K562 (cell line): ENCODE measurements at regions not wholly inside any gene's neighbourhood (a gene's known extent, or its start where the extent isn't known, plus 50 kb on each side); places are given as distances from the start of the nearest gene placed in this dataset.

Source experiments
- ATAC-seq: fragments of 200-7000 bp; cut with Tn5 transposase; 3 replicates; pipeline ENCODE4 v1.9.1; 2020; ENCODE audit warnings: moderate library complexity
- BruUV-seq: library from RNA; stranded (reverse); fragments of 400-500 nt; replicated peaks from 2 replicates; lab custom pipeline; 2021; lab: Mats Ljungman, UMichigan
- CTCF ChIA-PET: fragments of 300-600 bp; formaldehyde crosslinking; extraction: SDS; loops from one replicate; lab custom pipeline; 2021; ENCODE audit warnings: low intra/inter-chr PET ratio; lab: Yijun Ruan, JAX
- POLR2A ChIA-PET: fragments of 300-600, 350-650 bp; sonication (Branson Sonifier 250); formaldehyde crosslinking; extraction: SDS; loops from one replicate; lab custom pipeline; 2021; ENCODE audit warnings: antibody characterized with exemption, inconsistent platforms; lab: Yijun Ruan, JAX
- DNase-seq, 4 experiments: peaks; one replicate each; pipeline versions ENCODE4 v3.0.0 to v3.0.0-alpha.2; 2011 to 2018; ENCODE audit warnings: low spot score in 3 of 4, mixed read lengths in 3 of 4; ENCODE audit errors: extremely low read depth in 1 of 4
- FAIRE-seq: peaks from 2 replicates; lab custom pipeline; 2011; peaks lifted over from hg19 to GRCh38; lab: Jason Lieb, UNC
- H2AFZ ChIP-seq: 2 replicates; pipeline ENCODE4 v1.6.0; 2011; ENCODE audit warnings: low read depth, low read length, control low read depth, inconsistent platforms
- H3K27ac ChIP-seq: fragments of 200-600 bp; 3 replicates; pipeline ENCODE4 v1.8.0; 2011; ENCODE audit warnings: low read depth, mild to moderate bottlenecking, control low read depth, inconsistent platforms, low read length, moderate library complexity, mixed read lengths; ENCODE audit errors: extremely low read depth
- H3K27me3 ChIP-seq, 2 experiments: fragments of 300-600 bp in 1 of 2; 2 replicates in 1 of 2; 3 replicates in 1 of 2; pipeline versions ENCODE4 v1.6.0 to v1.8.0; 2011; ENCODE audit warnings: inconsistent platforms in 2 of 2, low read length in 2 of 2, mild to moderate bottlenecking in 1 of 2, mixed read lengths in 1 of 2, moderate library complexity in 1 of 2; ENCODE audit not compliant: control insufficient read depth in 2 of 2, insufficient read depth in 2 of 2
- H3K36me3 ChIP-seq: fragments of 300-600 bp; 3 replicates; pipeline ENCODE4 v1.8.0; 2011; ENCODE audit warnings: mild to moderate bottlenecking, low read length, inconsistent platforms; ENCODE audit not compliant: control insufficient read depth, insufficient read depth
- H3K4me1 ChIP-seq, 2 experiments: fragments of 200-600 bp in 1 of 2; replicated peaks in 1 of 2; 2 replicates in 1 of 2; 3 replicates in 1 of 2; pipeline versions ENCODE4 v1.5.1 to v1.8.0; 2011; ENCODE audit warnings: inconsistent platforms in 2 of 2, low read length in 2 of 2, mild to moderate bottlenecking in 1 of 2, mixed read lengths in 1 of 2, moderate library complexity in 1 of 2; ENCODE audit not compliant: control insufficient read depth in 2 of 2, insufficient read depth in 2 of 2
- H3K4me2 ChIP-seq: 2 replicates; pipeline ENCODE4 v1.6.1; 2011; ENCODE audit warnings: low read length, control low read depth, inconsistent platforms, mixed read lengths; ENCODE audit not compliant: insufficient read depth
- H3K4me3 ChIP-seq: fragments of 200-600 bp; sonication (generic), shearing (Covaris generic); 2 replicates; pipeline ENCODE4 v1.5.1; 2016; ENCODE audit warnings: control low read depth, inconsistent platforms
- H3K79me2 ChIP-seq: fragments of 200-600 bp; 3 replicates; pipeline ENCODE4 v1.8.0; 2011; ENCODE audit warnings: low read length, inconsistent platforms; ENCODE audit not compliant: control insufficient read depth, insufficient read depth
- H3K9ac ChIP-seq, 2 experiments: 2 replicates each; pipeline versions ENCODE4 v1.6.0 to v1.6.1; 2011; ENCODE audit warnings: low read depth in 2 of 2, low read length in 2 of 2, control low read depth in 1 of 2, inconsistent platforms in 1 of 2, mild to moderate bottlenecking in 1 of 2, mixed read lengths in 1 of 2; ENCODE audit not compliant: insufficient read depth in 1 of 2
- H3K9me1 ChIP-seq: one replicate; pipeline ENCODE4 v1.6.0; 2011; ENCODE audit warnings: inconsistent platforms, mild to moderate bottlenecking, low read length, moderate library complexity; ENCODE audit not compliant: control insufficient read depth, insufficient read depth
- H3K9me3 ChIP-seq: replicated peaks from 2 replicates; pipeline ENCODE4 v1.5.1; 2011; ENCODE audit warnings: low read depth, low read length, inconsistent platforms; ENCODE audit not compliant: control insufficient read depth, insufficient read depth
- H4K20me1 ChIP-seq: replicated peaks from 2 replicates; pipeline ENCODE4 v1.6.1; 2011; ENCODE audit warnings: low read length, inconsistent platforms, mixed read lengths; ENCODE audit not compliant: control insufficient read depth, insufficient read depth
- CEBPZ ChIP-seq: fragments of 150-350 bp; IDR thresholded peaks from 2 replicates; pipeline ENCODE4 v1.6.1; 2014; ENCODE audit warnings: low read depth, mild to moderate bottlenecking, low read length, borderline replicate concordance
- CTBP1 ChIP-seq: fragments of 450-650 bp; IDR thresholded peaks from 2 replicates; pipeline ENCODE4 v1.6.1; 2016; ENCODE audit warnings: borderline replicate concordance
- EZH2 ChIP-seq: IDR thresholded peaks from 2 replicates; pipeline ENCODE4 v1.6.1; 2012; ENCODE audit warnings: low read depth, mild to moderate bottlenecking, inconsistent platforms, low read length, borderline replicate concordance
- IFI16 ChIP-seq: fragments of 250-450 bp; sonication (Bioruptor Pico); IDR thresholded peaks from 2 replicates; pipeline ENCODE4 v2.1.2; 2022; ENCODE audit warnings: mild to moderate bottlenecking, inconsistent platforms
- RBM34 ChIP-seq: fragments of 200-400 bp; formaldehyde crosslinking; IDR thresholded peaks from 2 replicates; pipeline ENCODE4 v1.6.1; 2018; ENCODE audit warnings: low read length, borderline replicate concordance; ENCODE audit not compliant: insufficient read depth
- SMARCB1 ChIP-seq: IDR thresholded peaks from 2 replicates; pipeline ENCODE4 v1.6.1; 2011; ENCODE audit warnings: improper control_type of control experiment, low read depth; ENCODE audit not compliant: insufficient read length
- ZBTB49 ChIP-seq: sonication (generic); formaldehyde crosslinking; IDR thresholded peaks from 2 replicates; pipeline ENCODE4 v1.8.0; 2022; ENCODE audit warnings: missing genetic modification reagents, mild to moderate bottlenecking, borderline replicate concordance
- ZBTB5 ChIP-seq: fragments of 450-650 bp; IDR thresholded peaks from 2 replicates; pipeline ENCODE4 v1.6.1; 2017; ENCODE audit warnings: antibody characterized with exemption
- ZNF212 ChIP-seq: fragments of 450-650 bp; formaldehyde crosslinking; IDR thresholded peaks from 2 replicates; pipeline ENCODE4 v1.4.0; 2020; ENCODE audit warnings: mild to moderate bottlenecking
- WGBS: fragments of 100-300 bp; shearing (Covaris generic); methylation state at CpG from one replicate; pipeline ENCODE4 v1.1.6; 2016; ENCODE audit warnings: low coverage, mixed read lengths; ENCODE audit not compliant: insufficient coverage; ENCODE audit errors: missing lambda C conversion rate; 5-methylcytosine and 5-hydroxymethylcytosine counted together
- in situ Hi-C: fragments of 300-500 bp; cut with MboI; formaldehyde crosslinking; loops from 4 replicates; pipeline ENCODE4 v1.15.0; 2018; ENCODE audit warnings: inconsistent platforms, mixed read lengths
- intact Hi-C: fragments of 100-400 bp; cut with micrococcal nuclease; formaldehyde crosslinking; loops from 2 replicates; pipeline ENCODE4 v1.14.2; 2022
- TF ChIP-seq, protein P1 (sequence below): fragments of 250-450 bp; sonication (Bioruptor Pico); IDR thresholded peaks from 2 replicates; pipeline ENCODE4 v1.5.0; 2021

GRCh38 chr3:43968465-43968864, 273.2 kb upstream of the TOPAZ1 start:
- intact Hi-C loops = no loop called here
- no TSS peak for BruUV-seq
- in situ Hi-C loops = no loop called here
- Histone ChIP-seq H3K27me3 (peaks cover 18 to 26% of the 10 kb centered on the region in 2 experiments), H3K4me2 (no peak overlapping the region), H4K20me1 (no peaks in the 10 kb centered on the region), H3K4me1 (no peaks in the 10 kb centered on the region), H3K79me2 (no peaks in the 10 kb centered on the region), H3K9me1 (no peaks in the 10 kb centered on the region), H3K4me3 (no peak overlapping the region), H2AFZ (no peak overlapping the region), H3K9me3 (no peaks in the 10 kb centered on the region), H3K27ac (no peak overlapping the region), H3K36me3 (no peaks in the 10 kb centered on the region), H3K9ac (no peak overlapping the region)
- WGBS = 1% methylated on average over 5 of the region's 5 CpGs
- CTCF ChIA-PET = no interaction called here
- POLR2A ChIA-PET = interaction anchor here (0.7 kb wide), 1 partner anchor 162 kb away, joined by 3 read pairs; no protein-coding TSS in a partner anchor
- DNase-seq = no peak
- TF ChIP-seq ZBTB5 (no peak), EZH2 (no peak), SMARCB1 (no peak), IFI16 (no peak), CEBPZ (no peak), ZBTB49 (no peak), RBM34 (no peak), ZNF212 (CRISPR knock-in tag) (no peak), CTBP1 (no peak)
- TF ChIP-seq, protein P1, sequence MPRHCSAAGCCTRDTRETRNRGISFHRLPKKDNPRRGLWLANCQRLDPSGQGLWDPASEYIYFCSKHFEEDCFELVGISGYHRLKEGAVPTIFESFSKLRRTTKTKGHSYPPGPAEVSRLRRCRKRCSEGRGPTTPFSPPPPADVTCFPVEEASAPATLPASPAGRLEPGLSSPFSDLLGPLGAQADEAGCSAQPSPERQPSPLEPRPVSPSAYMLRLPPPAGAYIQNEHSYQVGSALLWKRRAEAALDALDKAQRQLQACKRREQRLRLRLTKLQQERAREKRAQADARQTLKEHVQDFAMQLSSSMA (CRISPR knock-in tag) = no peak
- no peak for ATAC-seq
- no peak for FAIRE-seq
